Pancreas (tissue), 10 donors: ENCODE measurements at regions not wholly inside any gene's neighbourhood (a gene's known extent, or its start where the extent isn't known, plus 50 kb on each side); places are given as distances from the start of the nearest gene placed in this dataset.

Source experiments
- ATAC-seq, 4 donors: fragments of 200-7000 bp; cut with Tn5 transposase; one replicate each; pipeline versions ENCODE4 v1.8.0 to v1.9.1; 2020; ENCODE audit warnings: mild to moderate bottlenecking in 4 of 4, moderate library complexity in 4 of 4
- DNase-seq, 6 donors: peaks; one replicate each; pipeline ENCODE4 v3.0.0-alpha.2; 2020
- FAIRE-seq: peaks from 2 replicates; lab custom pipeline; 2012; peaks lifted over from hg19 to GRCh38; lab: Jason Lieb, UNC
- H3K27ac ChIP-seq, 4 donors: fragments of 200-600 bp; sonication (generic); 1 replicate in 3 of 4; 2 replicates in 1 of 4; pipeline versions ENCODE4 v1.5.0 to v1.8.0; 2020
- H3K27me3 ChIP-seq, 4 donors: fragments of 200-600 bp; one replicate each; pipeline ENCODE4 v1.8.0; 2021
- H3K36me3 ChIP-seq, 3 donors: fragments of 200-600 bp; sonication (generic) in 1 of 3; one replicate each; pipeline versions ENCODE4 v1.5.0 to v1.8.0; 2020 to 2021
- H3K4me1 ChIP-seq, 3 donors: fragments of 200-600 bp; one replicate each; pipeline ENCODE4 v1.8.0; 2021
- H3K4me3 ChIP-seq, 4 donors: fragments of 200-600 bp; sonication (generic) in 2 of 4; one replicate each; pipeline versions ENCODE4 v1.5.0 to v1.8.0; 2020 to 2021
- H3K9me3 ChIP-seq, 4 donors: fragments of 200-600 bp; one replicate each; pipeline ENCODE4 v1.8.0; 2021
- CTCF ChIP-seq, 4 donors: fragments of 200-600 bp; sonication (generic) in 3 of 4; IDR thresholded peaks; one replicate each; pipeline versions ENCODE4 v1.5.0 to v1.8.0; 2021; ENCODE audit warnings: antibody characterized with exemption in 4 of 4
- WGBS, 2 donors: extraction: QIAGEN DNeasy Blood & Tissue Kit; methylation state at CpG; one replicate each; pipeline ENCODE4 v1.1.7; 2013; 5-methylcytosine and 5-hydroxymethylcytosine counted together
- intact Hi-C, 3 donors: fragments of 100-400 bp; cut with DNase I; formaldehyde crosslinking; loops; one replicate each; pipeline versions ENCODE4 v1.11.1 to v1.14.2; 2022
- donor health status: healthy with polysubstance abuse.
- donor health status: DM: no; HTN: no; CAD: no; lungs with moderate emphysema.
- donor health status: DM: no; HTN: no; CAD: no.
- donor health status: control.
- donor health status: control.
- donor health status: Bipolar disorder and iron deficiency.
- donor health status: DM: yes; HTN: yes; CAD: no.
- donor health status: DM: no; HTN: no; CAD: no.
- donor health status: DM: no; HTN: no; CAD: no.
- donor health status: DM: yes; HTN: yes; CAD: no.

GRCh38 chr6:169112483-169113320 lies 140.9 kb downstream of the THBS2 start:
- Histone ChIP-seq H3K4me3 (no peak overlapping the region), H3K27me3 (no peaks in the 10 kb centered on the region), H3K9me3 (no peaks in the 10 kb centered on the region), H3K27ac (no peak overlapping the region), H3K36me3 (no peaks in the 10 kb centered on the region), H3K4me1 (no peaks in the 10 kb centered on the region)
- DNase-seq (no peak), ATAC-seq (no peak), FAIRE-seq (no peak)
- no peak for TF ChIP-seq CTCF (IDR thresholded peaks at IDR 0.05)
- intact Hi-C loops = no loop called here
- WGBS, 2 donors = 32 to 37% methylated on average over 10 of the region's 10 CpGs

DNA sequence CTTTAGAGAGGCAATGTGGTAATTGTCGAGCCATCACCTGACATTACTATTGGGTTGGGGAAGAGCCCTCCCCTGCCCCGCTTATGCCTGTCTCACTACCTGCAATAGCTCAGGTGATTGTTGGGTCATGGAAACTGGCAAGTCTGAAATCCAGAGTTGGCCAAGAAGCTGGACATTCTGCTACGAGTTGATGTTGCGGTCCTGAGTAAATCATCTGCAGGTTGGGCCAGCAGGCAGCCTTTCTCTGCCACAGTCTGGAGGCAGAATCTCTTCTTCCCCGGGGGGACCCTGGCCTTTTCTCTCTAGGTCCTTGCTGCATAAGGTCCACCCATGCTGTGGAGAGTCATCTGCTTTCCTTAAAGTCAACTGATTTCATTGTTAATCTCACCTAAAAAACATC lies 142.4 kb downstream of the THBS2 start:
- TF ChIP-seq CTCF (IDR thresholded peaks at IDR 0.05) = no peak
- Histone ChIP-seq H3K4me1 (no peaks in the 10 kb centered on the region), H3K36me3 (no peaks in the 10 kb centered on the region), H3K4me3 (no peak overlapping the region), H3K27me3 (no peaks in the 10 kb centered on the region), H3K9me3 (no peaks in the 10 kb centered on the region), H3K27ac (no peak overlapping the region)
- DNase-seq (no peak), FAIRE-seq (no peak), ATAC-seq (no peak)
- WGBS, 2 donors = 74 to 81% methylated on average over 5 of the region's 5 CpGs
- intact Hi-C loops = no loop called here

DNA sequence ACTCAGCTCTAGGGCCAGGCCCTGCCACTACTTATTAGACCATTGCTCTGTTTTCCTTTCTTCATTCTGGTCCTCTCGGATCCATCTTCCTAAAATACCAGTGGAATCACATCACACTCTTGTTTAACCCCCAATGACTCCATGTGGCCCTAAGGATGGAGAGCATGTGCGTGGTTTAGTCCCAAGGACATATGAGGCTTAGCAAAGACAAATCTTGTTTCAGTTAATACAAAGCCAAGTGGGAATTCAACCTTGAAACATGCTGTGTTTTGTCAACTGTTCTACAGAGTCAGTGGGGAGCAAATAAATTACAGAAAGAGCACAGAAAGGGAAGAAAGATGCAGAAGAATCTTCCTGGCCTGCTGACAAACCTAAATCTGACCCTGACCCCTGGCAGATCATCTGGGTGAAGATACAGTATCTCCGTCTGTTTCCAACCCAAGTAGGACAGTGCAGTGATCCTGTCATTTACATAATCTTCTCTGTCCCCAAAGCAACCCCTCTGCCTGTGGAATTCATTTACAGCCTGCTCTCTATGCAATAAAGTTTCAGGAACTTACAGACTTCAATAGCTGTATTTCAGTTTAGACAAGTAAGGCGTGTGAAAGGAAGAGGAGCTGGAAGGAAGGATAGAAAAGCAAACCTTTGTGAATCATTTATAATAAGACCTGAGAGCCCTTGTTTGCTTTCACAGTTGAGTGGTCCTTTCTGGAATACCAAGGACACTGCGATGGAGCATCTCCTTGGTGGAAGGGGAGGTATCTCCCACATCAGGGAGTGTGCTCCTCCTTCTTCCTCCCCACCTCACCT lies 144.0 kb downstream of the THBS2 start:
- Histone ChIP-seq H3K4me1 (no peaks in the 10 kb centered on the region), H3K4me3 (no peak overlapping the region), H3K27me3 (no peaks in the 10 kb centered on the region), H3K27ac (no peak overlapping the region), H3K9me3 (no peaks in the 10 kb centered on the region), H3K36me3 (no peaks in the 10 kb centered on the region)
- DNase-seq (no peak), ATAC-seq (no peak), FAIRE-seq (no peak)
- 60 to 77% methylated on average over 5 of the region's 5 CpGs for WGBS, 2 donors
- intact Hi-C loops = no loop called here
- TF ChIP-seq CTCF (IDR thresholded peaks at IDR 0.05) = no peak

DNA sequence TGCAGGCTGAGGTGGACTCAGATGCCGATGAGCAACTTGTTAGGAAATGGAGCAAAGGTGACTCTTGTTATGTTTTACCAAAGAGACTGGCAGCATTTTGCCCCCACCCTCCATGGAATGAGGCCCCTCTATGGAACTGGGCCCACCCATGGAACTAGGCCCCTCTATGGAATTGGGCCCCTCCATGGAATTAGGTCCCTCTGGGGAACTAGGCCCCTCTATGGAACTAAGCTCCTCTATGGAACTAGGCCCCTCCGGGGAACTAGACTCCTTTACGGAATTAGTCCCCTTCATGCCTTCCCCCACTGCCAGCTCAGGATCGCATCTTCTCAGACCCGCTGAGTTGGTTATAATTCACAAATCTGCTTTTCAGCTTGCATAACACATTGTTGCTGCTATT lies 144.9 kb downstream of the THBS2 start:
- Histone ChIP-seq H3K27ac (no peak overlapping the region), H3K4me3 (no peak overlapping the region), H3K36me3 (no peaks in the 10 kb centered on the region), H3K27me3 (no peaks in the 10 kb centered on the region), H3K9me3 (no peaks in the 10 kb centered on the region), H3K4me1 (no peaks in the 10 kb centered on the region)
- FAIRE-seq = no peak
- intact Hi-C loops = no loop called here
- WGBS, 2 donors = 94 to 95% methylated on average over 5 of the region's 5 CpGs
- DNase-seq = no peak
- no peak for ATAC-seq
- no peak for TF ChIP-seq CTCF (IDR thresholded peaks at IDR 0.05)
